HK-2 (cell line): ENCODE measurements at regions not wholly inside any gene's neighbourhood (a gene's known extent, or its start where the extent isn't known, plus 50 kb on each side); places are given as distances from the start of the nearest gene placed in this dataset.
"Not testable (repeated sequence)": the region's sequence is repeated elsewhere in the genome, so short reads cannot be mapped to it uniquely, and the experiment has no call there.

Source experiments
- DNase-seq: peaks from one replicate; pipeline ENCODE4 v3.0.0-alpha.2; 2018; ENCODE audit not compliant: unreplicated experiment

GRCh38 chr11:67877316-67877715, 126.6 kb downstream of the UNC93B1 start:
- DNase-seq: not testable (repeated sequence)

GRCh38 chr11:67873223-67873622, 130.7 kb downstream of the UNC93B1 start:
- not testable (repeated sequence) for DNase-seq

GRCh38 chr11:67871168-67871567, 132.7 kb downstream of the UNC93B1 start:
- DNase-seq: not testable (repeated sequence)

GRCh38 chr11:67862896-67863295, 141.0 kb downstream of the UNC93B1 start:
- not testable (repeated sequence) for DNase-seq

- not testable (repeated sequence) for DNase-seq
Measured at GRCh38 chr11:67859513-67860161, 144.3 kb downstream of the UNC93B1 start.

GRCh38 chr11:67850747-67851146, 153.2 kb downstream of the UNC93B1 start:
- not testable (repeated sequence) for DNase-seq

- not testable (repeated sequence) for DNase-seq
Measured at GRCh38 chr11:67849766-67850165, 154.1 kb downstream of the UNC93B1 start.

- not testable (repeated sequence) for DNase-seq
Measured at GRCh38 chr11:67847896-67848875, 155.7 kb downstream of the UNC93B1 start.

- not testable (repeated sequence) for DNase-seq
Measured at GRCh38 chr11:67846303-67846702, 157.6 kb downstream of the UNC93B1 start.

- DNase-seq: not testable (repeated sequence)
Measured at GRCh38 chr11:67845296-67845695, 158.6 kb downstream of the UNC93B1 start.

GRCh38 chr11:67840599-67840998, 163.3 kb downstream of the UNC93B1 start:
- not testable (repeated sequence) for DNase-seq

- DNase-seq: not testable (repeated sequence)
Measured at GRCh38 chr11:67830152-67830551, 155.7 kb upstream of the ALDH3B2 start.

GRCh38 chr11:67826951-67827296, 152.5 kb upstream of the ALDH3B2 start:
- DNase-seq: not testable (repeated sequence)

GRCh38 chr11:67826028-67826950, 151.9 kb upstream of the ALDH3B2 start:
- DNase-seq: not testable (repeated sequence)

GRCh38 chr11:67824861-67825260, 150.4 kb upstream of the ALDH3B2 start:
- not testable (repeated sequence) for DNase-seq

GRCh38 chr11:67820081-67820480, 145.7 kb upstream of the ALDH3B2 start:
- DNase-seq: no peak

GRCh38 chr11:67817558-67817957, 143.1 kb upstream of the ALDH3B2 start:
- DNase-seq: not testable (repeated sequence)

- DNase-seq: not testable (repeated sequence)
Measured at GRCh38 chr11:67809301-67809700, 134.9 kb upstream of the ALDH3B2 start.

- DNase-seq: not testable (repeated sequence)
Measured at GRCh38 chr11:67807896-67808295, 133.5 kb upstream of the ALDH3B2 start.

- DNase-seq: not testable (repeated sequence)
Measured at GRCh38 chr11:67806728-67807235, 132.4 kb upstream of the ALDH3B2 start.

GRCh38 chr11:67806183-67806582, 131.8 kb upstream of the ALDH3B2 start:
- DNase-seq: not testable (repeated sequence)
